HG03520 (cell line): ENCODE measurements at regions not wholly inside any gene's neighbourhood (a gene's known extent, or its start where the extent isn't known, plus 50 kb on each side); places are given as distances from the start of the nearest gene placed in this dataset.
"Not testable (repeated sequence)": the region's sequence is repeated elsewhere in the genome, so short reads cannot be mapped to it uniquely, and the experiment has no call there.

Source experiments
- ATAC-seq: cut with Tn5 transposase; IDR thresholded peaks from one replicate; pipeline ENCODE4 v1.9.1; 2021; ENCODE audit warnings: mild to moderate bottlenecking, moderate library complexity; ENCODE audit not compliant: unreplicated experiment

GRCh38 chr6:19210849-19211590, 626.1 kb upstream of the ID4 start:
- no peak for ATAC-seq

DNA sequence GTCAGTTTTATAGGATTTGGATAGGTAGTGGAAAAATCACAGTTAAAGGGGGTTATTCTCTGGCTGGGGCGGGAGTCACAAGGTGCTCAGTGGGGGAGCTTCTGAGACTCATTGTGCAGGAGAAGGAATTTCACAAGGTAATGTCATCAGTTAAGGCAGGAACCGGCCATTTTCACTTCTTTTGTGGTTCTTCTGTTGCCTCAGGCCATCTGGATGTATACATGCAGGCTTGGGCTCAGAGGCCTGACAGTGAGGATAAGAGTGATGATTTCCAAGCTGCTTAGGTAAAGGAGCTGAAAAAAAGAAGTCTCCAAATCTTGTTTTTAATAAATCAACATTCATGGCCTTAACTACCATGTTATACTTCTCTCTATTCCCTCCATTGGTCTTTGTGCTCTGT, 622.9 kb upstream of the ID4 start:
- no peak for ATAC-seq

DNA sequence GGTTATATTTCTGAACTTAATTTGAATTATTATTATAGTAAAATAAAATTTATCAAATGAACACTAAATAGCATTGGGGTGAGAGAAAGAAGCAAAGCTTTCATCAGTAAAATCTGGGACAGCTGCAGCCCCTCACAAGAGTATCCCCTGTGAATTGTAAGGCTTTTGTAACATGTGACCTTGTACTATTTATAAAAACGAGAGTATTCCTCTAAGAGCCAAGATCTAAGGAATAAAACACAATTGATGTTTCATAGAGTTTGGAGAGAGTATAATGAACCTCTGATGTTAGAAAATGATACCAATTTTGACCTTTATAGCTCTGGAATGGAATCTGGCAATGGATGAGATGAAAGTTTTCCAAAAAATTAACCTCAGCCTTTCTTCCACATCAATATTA, 617.2 kb upstream of the ID4 start:
- no peak for ATAC-seq

- ATAC-seq = no peak
Measured at GRCh38 chr6:19231878-19232561, 605.1 kb upstream of the ID4 start.

GRCh38 chr6:19245656-19246055, 591.5 kb upstream of the ID4 start:
- no peak for ATAC-seq

DNA sequence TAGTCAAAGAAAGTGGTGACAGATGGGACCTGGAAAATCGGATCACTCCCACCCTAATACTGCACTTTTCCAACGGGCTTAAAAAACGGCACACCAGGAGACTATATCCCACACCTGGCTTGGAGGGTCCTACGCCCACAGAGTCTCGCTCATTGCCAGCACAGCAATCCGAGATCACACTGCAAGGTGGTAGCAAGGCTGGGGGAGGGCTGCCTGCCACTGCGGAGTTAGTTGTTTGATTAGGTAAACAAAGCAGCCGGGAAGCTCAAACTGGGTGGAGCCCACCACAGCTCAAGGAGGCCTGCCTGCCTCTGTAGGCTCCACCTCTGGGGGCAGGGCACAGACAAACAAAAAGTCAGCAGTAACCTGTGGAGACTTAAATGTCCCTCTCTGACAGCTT, 590.0 kb upstream of the ID4 start:
- not testable (repeated sequence) for ATAC-seq

DNA sequence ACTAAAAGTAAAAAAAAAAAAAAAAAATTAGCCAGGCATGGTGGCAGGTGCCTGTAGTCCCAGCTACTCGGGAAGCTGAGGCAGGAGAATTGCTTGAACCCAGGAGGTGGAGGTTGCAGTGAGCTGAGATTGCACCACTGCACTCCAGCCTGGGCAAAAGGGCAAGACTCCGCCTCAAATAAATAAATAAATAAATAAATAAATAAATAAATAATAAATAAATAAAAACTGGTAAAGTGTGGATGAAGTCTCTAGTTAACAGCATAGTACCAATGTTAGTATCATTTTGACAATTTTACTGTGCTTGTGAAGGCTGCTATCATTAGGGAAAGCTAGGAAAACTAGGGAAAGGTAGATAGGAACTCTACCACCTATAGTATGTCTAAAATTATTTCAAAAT, 581.0 kb upstream of the ID4 start:
- not testable (repeated sequence) for ATAC-seq

GRCh38 chr6:19261642-19262041, 575.5 kb upstream of the ID4 start:
- ATAC-seq = no peak

- ATAC-seq = no peak
Measured at GRCh38 chr6:19268117-19268516, 569.1 kb upstream of the ID4 start.

DNA sequence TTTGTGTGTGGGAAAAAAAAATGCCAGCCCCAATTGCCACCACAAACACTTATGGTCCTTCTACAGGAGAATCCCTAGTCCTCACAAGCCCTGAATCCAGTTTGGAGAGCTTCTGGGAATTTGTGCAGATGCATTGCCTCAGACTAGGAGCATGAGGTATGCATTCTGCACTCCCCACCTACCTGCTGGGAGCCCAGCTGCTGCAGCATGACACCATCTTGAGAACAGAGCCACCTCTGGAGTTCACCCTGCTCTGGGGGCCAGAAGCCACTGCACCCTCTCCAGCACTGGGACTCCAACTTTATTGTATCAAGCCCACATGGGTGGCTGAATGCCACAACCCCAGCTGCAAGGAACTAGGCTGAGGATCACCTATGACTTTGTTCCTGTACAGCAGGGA, 568.5 kb upstream of the ID4 start:
- ATAC-seq = no peak

DNA sequence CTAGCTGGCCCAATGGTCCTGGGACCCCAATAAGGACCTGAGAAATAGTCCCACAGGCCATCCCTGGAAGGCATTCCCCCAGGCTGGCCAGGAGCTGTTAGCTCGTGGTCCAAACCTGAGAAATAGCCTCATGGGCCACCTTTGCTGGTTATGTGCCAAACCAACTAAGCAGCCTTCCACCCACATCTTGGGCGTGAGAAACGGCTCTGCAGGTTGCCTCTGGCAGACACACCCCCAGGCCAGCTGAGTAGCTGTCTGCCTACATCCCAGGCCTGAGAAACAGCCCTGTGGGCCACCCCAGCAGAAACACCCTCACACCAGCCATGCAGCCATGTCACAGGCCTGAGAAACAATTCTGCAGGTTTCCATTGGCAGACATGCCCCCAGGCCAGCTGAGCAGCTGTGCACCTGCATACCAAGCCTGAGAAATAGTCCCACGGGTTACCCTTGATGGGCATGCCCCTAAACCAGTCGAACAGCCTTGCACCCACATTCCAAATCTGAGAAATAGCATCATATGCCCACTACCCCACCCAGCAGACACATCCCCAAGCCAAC, 567.8 kb upstream of the ID4 start:
- ATAC-seq = no peak

- ATAC-seq = no peak
Measured at GRCh38 chr6:19270616-19271015, 566.6 kb upstream of the ID4 start.

DNA sequence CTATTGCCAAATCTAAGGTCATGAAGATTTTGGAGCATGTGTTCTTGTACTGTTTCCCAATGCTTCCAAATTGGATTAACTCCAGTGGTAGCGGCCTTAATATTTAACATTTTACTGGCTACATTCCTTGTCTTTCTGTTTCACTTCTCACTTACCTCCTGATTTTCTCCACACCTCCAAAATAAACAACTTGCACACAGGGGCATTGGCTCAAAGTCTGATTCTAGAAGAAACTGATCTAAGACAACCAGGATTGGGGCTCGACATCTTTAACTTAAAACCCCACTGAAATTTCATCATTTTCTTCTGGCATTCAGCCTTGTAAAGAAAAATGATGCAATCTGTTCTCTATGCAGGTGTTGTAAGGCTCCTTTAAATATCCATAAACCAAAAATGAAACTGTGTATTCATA, 557.9 kb upstream of the ID4 start:
- ATAC-seq = no peak

DNA sequence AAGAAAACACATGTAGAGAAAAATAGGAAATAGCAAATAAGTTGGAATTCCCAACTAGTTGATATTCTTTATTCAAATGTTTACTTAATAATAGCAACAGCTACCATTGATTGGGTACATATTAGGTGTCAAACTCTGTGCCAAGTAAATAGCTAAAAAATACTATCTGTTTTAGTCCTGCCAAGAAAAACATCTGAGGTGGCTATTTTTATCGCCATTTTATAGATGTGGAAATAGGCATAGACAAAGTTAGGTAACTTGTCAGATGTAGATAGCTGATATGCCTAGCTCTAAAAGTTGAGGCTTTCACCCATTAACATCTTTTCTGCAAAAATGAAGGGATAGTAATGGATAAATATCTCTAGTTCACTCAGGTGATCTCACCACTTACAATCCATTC, 549.2 kb upstream of the ID4 start:
- no peak for ATAC-seq

DNA sequence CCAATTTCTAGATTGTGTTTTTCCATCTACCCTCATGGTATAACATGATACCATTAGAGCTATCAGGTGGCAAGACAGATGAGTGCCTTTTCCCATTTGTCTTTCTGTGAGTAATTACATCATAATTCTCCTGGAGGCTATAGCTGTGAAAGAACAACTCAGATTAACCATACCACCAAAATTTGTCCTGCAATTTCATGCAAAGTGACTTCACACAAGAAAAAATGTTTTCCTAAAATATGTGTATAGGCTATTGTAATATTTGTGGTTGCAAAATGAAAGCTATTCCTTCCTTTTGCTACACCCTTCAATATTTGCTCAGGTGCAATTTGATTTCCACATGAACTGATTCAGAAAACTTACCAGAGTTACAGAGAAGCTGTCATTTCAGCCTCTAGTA, 547.7 kb upstream of the ID4 start:
- ATAC-seq = no peak

DNA sequence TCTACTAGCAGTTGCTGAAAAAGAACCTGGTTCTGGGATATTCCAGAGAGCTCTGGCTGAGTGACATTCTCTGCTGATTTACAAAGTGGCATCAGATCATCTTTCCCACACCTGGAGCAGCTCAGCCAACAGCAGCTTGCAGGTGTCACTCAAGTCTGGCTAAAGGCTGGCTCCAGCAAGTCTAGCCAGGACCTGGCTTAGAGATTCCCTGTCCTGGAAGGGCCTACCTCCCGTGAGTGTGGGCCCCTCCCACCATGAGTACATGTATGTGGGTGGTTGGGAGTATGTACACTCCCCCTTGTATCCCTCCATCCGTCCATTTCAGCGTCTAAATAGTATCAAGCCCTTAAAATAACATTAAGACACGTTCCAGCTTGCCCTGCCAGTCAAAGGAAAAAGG, 539.3 kb upstream of the ID4 start:
- ATAC-seq = no peak

- ATAC-seq = no peak
Measured at GRCh38 chr6:19298421-19298820, 538.7 kb upstream of the ID4 start.

DNA sequence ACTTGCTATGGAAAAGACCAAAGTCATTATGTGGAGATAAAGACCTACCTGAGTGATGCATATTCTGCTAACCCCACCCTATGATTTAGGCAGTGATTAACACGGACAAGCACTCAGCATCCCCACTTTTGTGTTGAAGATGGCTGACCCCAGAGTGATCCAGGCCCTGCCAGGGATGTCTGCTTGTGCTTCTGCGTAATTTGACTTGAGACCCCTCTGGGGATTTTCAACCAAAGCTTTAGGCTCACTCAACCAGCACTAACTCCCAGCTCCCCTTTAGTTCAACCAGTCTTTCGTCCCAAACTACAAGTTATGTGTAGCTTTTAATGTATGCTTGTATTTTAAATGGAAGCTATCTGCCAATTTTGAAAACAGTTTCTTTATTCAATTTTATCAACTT, 538.0 kb upstream of the ID4 start:
- no peak for ATAC-seq

DNA sequence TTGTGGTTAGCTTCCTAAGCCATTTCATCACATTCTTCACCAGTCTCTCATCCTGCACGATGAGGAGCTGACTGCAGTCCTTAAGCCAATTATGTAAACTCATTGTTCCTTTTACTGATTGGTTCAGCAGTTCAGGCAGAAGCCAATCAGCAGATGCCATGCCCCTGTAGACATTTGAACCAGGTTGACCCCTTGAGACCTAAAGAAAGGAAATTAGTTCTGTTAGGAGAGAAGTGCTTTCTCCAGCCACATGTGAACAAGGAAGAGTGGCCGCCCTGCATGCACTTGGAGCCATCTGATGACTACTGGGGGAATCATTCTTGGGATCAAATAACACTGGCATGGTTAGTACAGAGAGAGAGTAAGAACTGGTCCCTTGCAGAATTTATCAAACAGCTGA, 535.2 kb upstream of the ID4 start:
- ATAC-seq = no peak

DNA sequence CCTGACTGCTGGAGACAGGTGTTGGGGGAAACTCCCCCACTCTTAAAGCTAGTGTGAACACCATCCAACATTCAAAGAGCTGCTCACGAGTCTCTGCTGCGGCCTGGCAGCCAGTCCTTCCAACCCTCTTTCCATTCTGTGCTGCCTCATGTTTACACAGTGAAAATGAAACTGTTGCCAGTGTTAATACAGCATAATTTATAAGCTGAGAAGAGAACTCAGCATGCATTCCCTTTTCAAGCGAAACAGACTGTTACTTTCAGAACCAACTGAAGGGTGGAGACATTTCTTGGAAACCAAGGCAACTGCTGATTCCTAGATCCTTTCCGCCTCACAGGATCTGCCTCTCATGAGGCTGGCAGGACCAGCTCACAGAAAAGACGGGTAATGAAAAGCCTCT, 533.8 kb upstream of the ID4 start:
- ATAC-seq = no peak

- ATAC-seq = no peak
Measured at GRCh38 chr6:19309661-19310060, 527.5 kb upstream of the ID4 start.

DNA sequence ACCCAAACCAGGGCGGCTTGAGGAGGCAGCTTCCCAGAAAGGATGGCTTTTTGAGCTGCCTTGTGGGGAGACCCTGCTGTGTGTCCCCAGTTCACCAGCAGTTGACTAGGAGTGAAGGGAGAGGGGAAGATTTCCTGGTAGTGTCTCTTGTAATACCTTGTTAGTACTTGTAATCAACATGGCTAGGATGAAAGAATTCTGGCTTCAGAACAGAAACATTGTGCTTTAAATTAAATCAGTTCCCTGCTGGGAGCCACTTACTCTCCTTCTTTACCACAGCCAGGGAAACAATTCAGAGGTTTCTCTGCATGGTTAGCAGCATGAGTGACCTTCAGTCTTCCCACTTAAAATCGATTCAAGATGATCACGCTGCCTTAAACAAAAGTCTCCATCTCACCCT, 525.4 kb upstream of the ID4 start:
- no peak for ATAC-seq
